OCI-LY7 (cell line): ENCODE measurements at regions not wholly inside any gene's neighbourhood (a gene's known extent, or its start where the extent isn't known, plus 50 kb on each side); places are given as distances from the start of the nearest gene placed in this dataset.

Experiments
- BruUV-seq: library from RNA; stranded (reverse); fragments of 400-500 nt; replicated peaks from 2 replicates; lab custom pipeline; 2021; lab: Mats Ljungman, UMichigan
- CTCF ChIA-PET: fragments of 300-600 bp; sonication (Branson Sonifier 250); formaldehyde crosslinking; loops from one replicate; lab custom pipeline; 2022; ENCODE audit warnings: antibody characterized with exemption; ENCODE audit not compliant: unreplicated experiment; lab: Charles Lee
- POLR2A ChIA-PET: fragments of 300-600 bp; sonication (Branson Sonifier 250); formaldehyde crosslinking; loops from one replicate; lab custom pipeline; 2022; ENCODE audit warnings: antibody characterized with exemption; lab: Charles Lee
- DNase-seq: peaks from one replicate; pipeline ENCODE4 v3.0.0-alpha.2; 2015; ENCODE audit warnings: low spot score
- H2AFZ ChIP-seq: fragments of 200-600 bp; sonication (generic), shearing (Covaris generic); 2 replicates; pipeline ENCODE4 v1.6.1; 2014; ENCODE audit warnings: mild to moderate bottlenecking, antibody characterized with exemption, low read length, moderate library complexity
- H3K27ac ChIP-seq: fragments of 200-600 bp; sonication (generic); 2 replicates; pipeline ENCODE4 v1.5.1; 2014; ENCODE audit warnings: mixed run types, low read depth, mild to moderate bottlenecking, moderate library complexity, low read length, inconsistent platforms; ENCODE audit not compliant: poor library complexity, severe bottlenecking
- H3K36me3 ChIP-seq: fragments of 200-600 bp; sonication (generic); 2 replicates; pipeline ENCODE4 v1.6.1; 2014; ENCODE audit warnings: mild to moderate bottlenecking, antibody characterized with exemption, low read length, moderate library complexity, mixed read lengths; ENCODE audit not compliant: insufficient read depth
- H3K4me1 ChIP-seq: fragments of 200-600 bp; sonication (generic); 2 replicates; pipeline ENCODE4 v1.5.1; 2014; ENCODE audit warnings: mild to moderate bottlenecking, low read length; ENCODE audit not compliant: insufficient read depth, poor library complexity, severe bottlenecking
- H3K4me2 ChIP-seq: fragments of 200-600 bp; sonication (generic); 2 replicates; pipeline ENCODE4 v1.6.1; 2014; ENCODE audit warnings: mild to moderate bottlenecking, low read length
- H3K4me3 ChIP-seq: fragments of 200-600 bp; sonication (generic); 2 replicates; pipeline ENCODE4 v1.5.1; 2014; ENCODE audit warnings: mild to moderate bottlenecking, low read depth, low read length; ENCODE audit not compliant: poor library complexity, severe bottlenecking
- H3K79me2 ChIP-seq: fragments of 200-600 bp; sonication (generic); 2 replicates; pipeline ENCODE4 v1.6.1; 2016; ENCODE audit warnings: low read depth, mild to moderate bottlenecking, low read length, moderate library complexity, mixed read lengths; ENCODE audit not compliant: insufficient read depth
- H3K9me2 ChIP-seq: fragments of 200-600 bp; sonication (generic); 2 replicates; pipeline ENCODE4 v1.6.1; 2016; ENCODE audit warnings: mild to moderate bottlenecking, low read length, mixed read lengths; ENCODE audit not compliant: insufficient read depth
- H3K9me3 ChIP-seq: fragments of 200-600 bp; sonication (generic); 2 replicates; pipeline ENCODE4 v1.6.1; 2014; ENCODE audit warnings: mild to moderate bottlenecking, mixed run types, low read length, mixed read lengths
- H4K20me1 ChIP-seq: fragments of 200-600 bp; sonication (generic); 2 replicates; pipeline ENCODE4 v1.6.1; 2014; ENCODE audit warnings: mild to moderate bottlenecking, antibody characterized with exemption, low read length, moderate library complexity, mixed read lengths; ENCODE audit not compliant: insufficient read depth
- EZH2phosphoT487 ChIP-seq: fragments of 200-600 bp; sonication (generic); IDR thresholded peaks from 2 replicates; pipeline ENCODE4 v1.6.1; 2018; ENCODE audit warnings: low read depth, borderline replicate concordance, mild to moderate bottlenecking, mixed run types, antibody characterized with exemption, low read length, moderate library complexity, mixed read lengths
- intact Hi-C: fragments of 100-400 bp; cut with micrococcal nuclease; formaldehyde crosslinking; loops from one replicate; pipeline ENCODE4 v1.10.0; 2022; ENCODE audit not compliant: unreplicated experiment
- TF ChIP-seq, protein P1 (sequence below): fragments of 200-600 bp; sonication (generic); conservative IDR thresholded peaks from 2 replicates; pipeline ENCODE4 v1.5.1; 2014; ENCODE audit warnings: mild to moderate bottlenecking, antibody characterized with exemption, low read length, moderate library complexity, mixed read lengths

DNA sequence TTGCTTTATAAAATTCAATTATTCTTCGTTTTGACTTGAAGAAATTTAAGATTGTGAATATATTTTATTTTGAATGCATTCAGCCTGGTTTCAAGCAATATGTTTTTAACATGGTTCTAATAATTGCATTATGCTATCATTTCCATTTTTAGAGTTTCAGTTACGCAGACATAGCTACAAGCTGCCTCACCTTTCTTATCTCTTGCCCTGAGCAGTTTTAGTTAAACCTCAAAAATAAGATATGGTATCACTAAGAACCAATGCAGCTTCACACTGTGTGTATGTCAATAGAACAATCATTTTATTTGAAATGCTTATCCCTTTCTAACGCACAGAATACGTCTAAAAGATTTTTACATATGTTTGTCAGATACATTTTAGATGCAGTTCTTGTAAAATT lies 632.6 kb upstream of the KCND2 start:
- Histone ChIP-seq H3K79me2 (no peaks in the 10 kb centered on the region), H3K36me3 (no peaks in the 10 kb centered on the region), H3K4me3 (no peak overlapping the region), H3K27ac (no peak overlapping the region), H2AFZ (no peak overlapping the region), H3K9me3 (no peaks in the 10 kb centered on the region), H4K20me1 (no peaks in the 10 kb centered on the region), H3K4me2 (no peak overlapping the region), H3K4me1 (no peaks in the 10 kb centered on the region), H3K9me2 (no peaks in the 10 kb centered on the region)
- POLR2A ChIA-PET = no interaction called here
- no peak for DNase-seq
- intact Hi-C loops = no loop called here
- no peak for TF ChIP-seq EZH2phosphoT487
- TF ChIP-seq, protein P1, sequence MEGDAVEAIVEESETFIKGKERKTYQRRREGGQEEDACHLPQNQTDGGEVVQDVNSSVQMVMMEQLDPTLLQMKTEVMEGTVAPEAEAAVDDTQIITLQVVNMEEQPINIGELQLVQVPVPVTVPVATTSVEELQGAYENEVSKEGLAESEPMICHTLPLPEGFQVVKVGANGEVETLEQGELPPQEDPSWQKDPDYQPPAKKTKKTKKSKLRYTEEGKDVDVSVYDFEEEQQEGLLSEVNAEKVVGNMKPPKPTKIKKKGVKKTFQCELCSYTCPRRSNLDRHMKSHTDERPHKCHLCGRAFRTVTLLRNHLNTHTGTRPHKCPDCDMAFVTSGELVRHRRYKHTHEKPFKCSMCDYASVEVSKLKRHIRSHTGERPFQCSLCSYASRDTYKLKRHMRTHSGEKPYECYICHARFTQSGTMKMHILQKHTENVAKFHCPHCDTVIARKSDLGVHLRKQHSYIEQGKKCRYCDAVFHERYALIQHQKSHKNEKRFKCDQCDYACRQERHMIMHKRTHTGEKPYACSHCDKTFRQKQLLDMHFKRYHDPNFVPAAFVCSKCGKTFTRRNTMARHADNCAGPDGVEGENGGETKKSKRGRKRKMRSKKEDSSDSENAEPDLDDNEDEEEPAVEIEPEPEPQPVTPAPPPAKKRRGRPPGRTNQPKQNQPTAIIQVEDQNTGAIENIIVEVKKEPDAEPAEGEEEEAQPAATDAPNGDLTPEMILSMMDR = no peak
- CTCF ChIA-PET = interaction anchor here (1.1 kb wide), 1 partner anchor 19 kb away, joined by 3 read pairs; no protein-coding TSS in a partner anchor
- no TSS peak for BruUV-seq

DNA sequence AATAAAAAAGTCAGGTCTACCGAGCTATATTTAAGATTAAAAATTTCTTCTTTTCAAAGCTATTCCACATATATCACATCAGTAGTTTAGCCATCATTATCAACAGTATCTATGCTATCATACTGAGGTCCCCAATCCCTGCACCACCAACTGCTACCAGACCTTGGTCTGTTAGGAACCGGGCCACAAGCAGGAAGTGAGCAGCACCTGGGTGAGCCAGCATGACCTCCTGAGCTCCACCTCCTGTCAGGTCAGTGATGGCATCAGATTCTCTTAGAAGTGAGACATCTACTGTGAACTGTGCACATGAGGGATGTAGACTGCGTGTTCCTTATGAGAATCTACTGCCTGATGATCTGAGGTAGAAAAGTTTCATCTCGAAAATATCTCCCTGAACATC lies 632.1 kb upstream of the KCND2 start:
- Histone ChIP-seq H3K27ac (no peak overlapping the region), H4K20me1 (no peaks in the 10 kb centered on the region), H3K4me1 (no peaks in the 10 kb centered on the region), H3K4me3 (no peak overlapping the region), H3K36me3 (no peaks in the 10 kb centered on the region), H3K79me2 (no peaks in the 10 kb centered on the region), H3K9me2 (no peaks in the 10 kb centered on the region), H3K9me3 (no peaks in the 10 kb centered on the region), H2AFZ (no peak overlapping the region), H3K4me2 (no peak overlapping the region)
- TF ChIP-seq EZH2phosphoT487 = no peak
- TF ChIP-seq, protein P1 = no peak
- DNase-seq = no peak
- CTCF ChIA-PET = interaction anchor here (1.1 kb wide), 1 partner anchor 20 kb away, joined by 3 read pairs; no protein-coding TSS in a partner anchor
- POLR2A ChIA-PET = no interaction called here
- no TSS peak for BruUV-seq
- intact Hi-C loops = no loop called here

DNA sequence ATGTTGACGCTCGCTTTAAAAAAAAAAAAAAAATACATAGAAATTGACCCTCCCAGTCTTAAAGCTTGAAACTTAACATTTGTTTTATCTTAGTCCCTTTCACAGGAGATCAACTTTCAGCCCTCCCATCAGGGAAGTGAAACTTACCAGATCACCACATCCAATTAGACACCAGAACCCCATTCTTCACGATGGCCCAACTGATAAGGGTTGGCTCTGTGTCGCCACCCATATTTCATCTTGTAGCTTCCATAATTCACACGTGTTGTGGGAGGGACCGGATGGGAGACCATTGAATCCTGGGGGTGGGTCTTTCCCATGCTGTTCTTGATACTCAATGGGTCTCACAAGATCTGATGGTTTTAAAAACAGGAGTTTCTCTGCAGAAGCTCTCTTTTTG lies 629.4 kb upstream of the KCND2 start:
- TF ChIP-seq, protein P1 = no peak
- no peak for TF ChIP-seq EZH2phosphoT487
- POLR2A ChIA-PET = no interaction called here
- no peaks in the 10 kb centered on the region for H4K20me1 ChIP-seq
- no peak overlapping the region for H2AFZ ChIP-seq
- H3K4me2 ChIP-seq = no peak overlapping the region
- intact Hi-C loops = no loop called here
- no peaks in the 10 kb centered on the region for H3K4me1 ChIP-seq
- H3K4me3 ChIP-seq = no peak overlapping the region
- H3K79me2 ChIP-seq = no peaks in the 10 kb centered on the region
- CTCF ChIA-PET = no interaction called here
- DNase-seq = no peak
- H3K9me2 ChIP-seq = no peaks in the 10 kb centered on the region
- no TSS peak for BruUV-seq
- H3K36me3 ChIP-seq = no peaks in the 10 kb centered on the region
- no peaks in the 10 kb centered on the region for H3K9me3 ChIP-seq
- H3K27ac ChIP-seq = no peak overlapping the region
